ENCODE measurements at regions not wholly inside any gene's neighbourhood (a gene's known extent, or its start where the extent isn't known, plus 50 kb on each side); places are given as distances from the start of the nearest gene placed in this dataset.

DNA sequence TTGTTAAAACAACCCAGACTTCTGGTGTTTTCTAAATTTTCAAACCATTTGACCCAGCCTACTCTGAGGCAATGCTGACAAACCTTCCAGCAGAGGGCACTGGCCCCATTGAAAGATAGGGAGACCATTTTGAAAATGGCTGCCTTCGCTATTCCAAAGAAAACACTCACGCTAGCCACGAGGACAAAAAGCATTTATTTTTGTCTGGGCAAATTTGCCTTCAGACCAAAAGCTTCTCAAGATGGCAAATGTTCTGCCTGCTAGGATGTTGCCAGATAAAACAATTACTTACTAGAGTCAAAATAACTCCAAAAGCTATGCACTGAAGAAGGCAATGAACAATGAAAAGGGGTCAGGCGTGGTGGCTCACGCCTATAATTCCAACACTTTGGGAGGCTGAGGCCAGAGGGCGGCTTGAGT, 296.7 kb upstream of the IRX5 start:
- no peak for TF ChIP-seq SIN3A (IDR thresholded peaks at IDR 0.05; ENCODE audit: borderline replicate concordance, insufficient read depth, low read length)
- TF ChIP-seq FOXP2 (optimal IDR thresholded peaks at IDR 0.05; ENCODE audit: borderline replicate concordance, extremely low read depth, extremely low read length, insufficient read depth), result no peak
- TF ChIP-seq TAF1 (IDR thresholded peaks at IDR 0.05; ENCODE audit: borderline replicate concordance, insufficient read depth, low read length), result no peak
- TF ChIP-seq, protein P1, sequence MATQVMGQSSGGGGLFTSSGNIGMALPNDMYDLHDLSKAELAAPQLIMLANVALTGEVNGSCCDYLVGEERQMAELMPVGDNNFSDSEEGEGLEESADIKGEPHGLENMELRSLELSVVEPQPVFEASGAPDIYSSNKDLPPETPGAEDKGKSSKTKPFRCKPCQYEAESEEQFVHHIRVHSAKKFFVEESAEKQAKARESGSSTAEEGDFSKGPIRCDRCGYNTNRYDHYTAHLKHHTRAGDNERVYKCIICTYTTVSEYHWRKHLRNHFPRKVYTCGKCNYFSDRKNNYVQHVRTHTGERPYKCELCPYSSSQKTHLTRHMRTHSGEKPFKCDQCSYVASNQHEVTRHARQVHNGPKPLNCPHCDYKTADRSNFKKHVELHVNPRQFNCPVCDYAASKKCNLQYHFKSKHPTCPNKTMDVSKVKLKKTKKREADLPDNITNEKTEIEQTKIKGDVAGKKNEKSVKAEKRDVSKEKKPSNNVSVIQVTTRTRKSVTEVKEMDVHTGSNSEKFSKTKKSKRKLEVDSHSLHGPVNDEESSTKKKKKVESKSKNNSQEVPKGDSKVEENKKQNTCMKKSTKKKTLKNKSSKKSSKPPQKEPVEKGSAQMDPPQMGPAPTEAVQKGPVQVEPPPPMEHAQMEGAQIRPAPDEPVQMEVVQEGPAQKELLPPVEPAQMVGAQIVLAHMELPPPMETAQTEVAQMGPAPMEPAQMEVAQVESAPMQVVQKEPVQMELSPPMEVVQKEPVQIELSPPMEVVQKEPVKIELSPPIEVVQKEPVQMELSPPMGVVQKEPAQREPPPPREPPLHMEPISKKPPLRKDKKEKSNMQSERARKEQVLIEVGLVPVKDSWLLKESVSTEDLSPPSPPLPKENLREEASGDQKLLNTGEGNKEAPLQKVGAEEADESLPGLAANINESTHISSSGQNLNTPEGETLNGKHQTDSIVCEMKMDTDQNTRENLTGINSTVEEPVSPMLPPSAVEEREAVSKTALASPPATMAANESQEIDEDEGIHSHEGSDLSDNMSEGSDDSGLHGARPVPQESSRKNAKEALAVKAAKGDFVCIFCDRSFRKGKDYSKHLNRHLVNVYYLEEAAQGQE (IDR thresholded peaks at IDR 0.05; ENCODE audit: insufficient read depth in 1 of 2, low read depth in 2 of 2, low read length in 2 of 2), result no peak
- no peak for TF ChIP-seq POLR2AphosphoS5 (IDR thresholded peaks at IDR 0.05; ENCODE audit: low read depth, low read length)

DNA sequence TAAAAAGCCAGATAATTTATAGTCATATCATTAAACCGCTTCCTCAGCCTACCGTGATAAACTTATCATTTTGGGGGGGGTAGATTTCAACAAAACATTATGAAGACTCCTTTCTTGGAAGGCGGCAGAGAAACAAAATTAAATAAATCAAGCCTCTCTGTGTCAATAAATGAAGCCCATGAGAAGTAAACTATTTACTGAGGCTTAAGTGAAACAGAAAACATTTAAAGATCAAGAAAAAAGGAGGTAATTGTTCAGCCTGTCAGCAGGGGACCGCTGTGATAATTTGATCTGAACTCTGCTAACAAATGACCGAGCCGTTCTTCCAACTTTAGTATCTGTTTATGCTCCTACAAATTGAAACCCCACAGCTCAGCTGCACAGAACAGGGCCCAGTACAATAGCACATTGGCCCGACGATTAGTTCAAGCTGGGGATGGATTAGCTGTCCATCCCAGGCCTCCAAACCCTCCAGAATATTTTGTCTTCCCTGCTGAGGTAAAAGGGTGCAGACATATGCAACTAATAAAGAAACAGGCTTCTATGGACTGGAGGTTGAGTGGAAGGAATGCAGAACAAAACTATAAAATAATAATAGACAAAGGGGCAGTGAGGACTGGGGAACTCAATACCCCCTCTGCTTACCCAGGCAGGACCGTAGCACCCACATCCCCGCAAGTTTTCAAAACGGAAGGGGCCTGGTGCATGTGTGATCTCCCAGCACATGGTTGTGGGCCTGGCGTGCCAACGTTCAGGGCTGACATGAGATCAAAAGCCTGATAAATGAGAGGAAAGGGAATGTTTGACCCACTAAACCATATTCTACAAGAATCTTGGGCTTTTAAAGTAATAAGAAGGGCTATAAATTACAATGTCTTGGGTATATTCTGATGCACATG, 298.1 kb upstream of the IRX5 start:
- TF ChIP-seq SIN3A (IDR thresholded peaks at IDR 0.05; ENCODE audit: borderline replicate concordance, insufficient read depth, low read length) (no peak), FOXP2 (optimal IDR thresholded peaks at IDR 0.05; ENCODE audit: borderline replicate concordance, extremely low read depth, extremely low read length, insufficient read depth) (no peak), TAF1 (IDR thresholded peaks at IDR 0.05; ENCODE audit: borderline replicate concordance, insufficient read depth, low read length) (no peak), POLR2AphosphoS5 (IDR thresholded peaks at IDR 0.05; ENCODE audit: low read depth, low read length) (no peak)
- TF ChIP-seq, protein P1 (IDR thresholded peaks at IDR 0.05; ENCODE audit: insufficient read depth in 1 of 2, low read depth in 2 of 2, low read length in 2 of 2), result no peak

DNA sequence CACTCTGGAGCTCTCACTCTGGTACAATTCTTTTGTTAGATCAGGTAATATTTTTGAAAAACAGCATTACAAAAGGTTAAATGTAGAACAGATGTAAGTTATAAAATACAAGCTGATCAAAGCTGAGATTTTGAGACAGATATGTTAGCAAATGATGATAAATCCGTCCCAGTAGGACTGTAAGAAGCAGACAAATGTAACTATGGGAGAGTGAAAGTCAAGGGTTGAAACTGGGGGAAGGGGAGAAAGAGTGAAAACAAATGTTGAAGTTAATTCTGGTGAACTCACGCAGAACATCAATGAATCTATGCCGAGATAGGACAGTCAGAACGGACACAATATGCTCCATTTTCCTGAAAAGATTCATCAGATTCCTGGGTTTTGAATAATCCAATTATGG, 298.9 kb upstream of the IRX5 start:
- TF ChIP-seq, protein P1 (IDR thresholded peaks at IDR 0.05; ENCODE audit: insufficient read depth in 1 of 2, low read depth in 2 of 2, low read length in 2 of 2), result no peak
- TF ChIP-seq SIN3A (IDR thresholded peaks at IDR 0.05; ENCODE audit: borderline replicate concordance, insufficient read depth, low read length) (no peak), POLR2AphosphoS5 (IDR thresholded peaks at IDR 0.05; ENCODE audit: low read depth, low read length) (no peak), FOXP2 (optimal IDR thresholded peaks at IDR 0.05; ENCODE audit: borderline replicate concordance, extremely low read depth, extremely low read length, insufficient read depth) (no peak), TAF1 (IDR thresholded peaks at IDR 0.05; ENCODE audit: borderline replicate concordance, insufficient read depth, low read length) (no peak)

DNA sequence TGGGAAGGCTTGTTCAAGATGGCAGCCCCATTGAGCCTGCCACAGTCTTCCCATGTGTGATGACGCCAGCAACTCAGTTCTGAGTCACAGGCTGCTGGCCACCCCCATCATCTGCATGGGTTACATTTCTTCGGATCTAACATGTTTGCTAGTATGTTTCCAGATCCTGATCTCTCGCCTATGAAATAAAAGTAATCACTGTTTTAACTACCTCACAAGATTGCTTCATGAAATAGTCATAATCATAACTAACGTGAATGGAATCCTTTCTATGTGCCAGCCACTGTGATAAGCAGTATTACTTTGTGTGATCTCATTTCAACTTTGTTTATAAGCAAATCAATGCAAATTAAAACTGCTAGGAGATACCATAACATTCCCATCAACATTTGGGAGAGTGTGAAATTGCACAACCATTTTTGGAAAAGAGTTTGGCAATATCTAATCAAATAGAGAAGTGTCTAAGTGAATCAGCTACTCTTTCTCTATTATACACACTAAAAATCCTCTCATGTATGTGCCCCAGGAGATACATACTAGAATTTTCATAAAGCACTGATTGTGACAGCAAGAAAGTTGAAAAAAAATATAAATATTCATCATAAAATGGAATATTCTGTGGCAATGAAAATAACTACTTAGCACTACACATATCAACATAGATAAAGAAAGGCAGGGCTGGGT, 300.2 kb upstream of the IRX5 start:
- TF ChIP-seq TAF1 (IDR thresholded peaks at IDR 0.05; ENCODE audit: borderline replicate concordance, insufficient read depth, low read length) (no peak), FOXP2 (optimal IDR thresholded peaks at IDR 0.05; ENCODE audit: borderline replicate concordance, extremely low read depth, extremely low read length, insufficient read depth) (no peak), SIN3A (IDR thresholded peaks at IDR 0.05; ENCODE audit: borderline replicate concordance, insufficient read depth, low read length) (no peak), POLR2AphosphoS5 (IDR thresholded peaks at IDR 0.05; ENCODE audit: low read depth, low read length) (no peak)
- TF ChIP-seq, protein P1 (IDR thresholded peaks at IDR 0.05; ENCODE audit: insufficient read depth in 1 of 2, low read depth in 2 of 2, low read length in 2 of 2), result no peak
